ENCODE measurements at regions not wholly inside any gene's neighbourhood (a gene's known extent, or its start where the extent isn't known, plus 50 kb on each side); places are given as distances from the start of the nearest gene placed in this dataset.

DNA sequence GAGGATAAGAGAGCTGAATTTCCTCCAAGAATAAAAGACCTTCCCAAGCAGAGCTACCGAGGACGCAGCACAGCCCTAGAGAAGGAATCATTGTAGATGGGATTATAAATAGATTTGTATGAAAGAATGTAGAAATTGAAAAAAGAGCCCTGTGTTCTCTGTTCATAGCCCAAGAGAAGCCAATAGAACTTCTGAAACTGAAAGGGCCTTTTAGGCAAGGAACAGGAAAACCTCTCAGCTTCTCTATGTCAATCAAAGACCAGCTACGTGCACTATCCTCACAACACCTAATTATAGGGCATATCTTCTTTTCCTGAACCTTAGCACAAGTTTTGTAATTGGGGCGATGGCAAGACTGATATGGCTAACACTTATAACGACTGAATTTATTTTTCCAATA, 192.4 kb upstream of the RNPC3 start:
- TF ChIP-seq, protein P1, sequence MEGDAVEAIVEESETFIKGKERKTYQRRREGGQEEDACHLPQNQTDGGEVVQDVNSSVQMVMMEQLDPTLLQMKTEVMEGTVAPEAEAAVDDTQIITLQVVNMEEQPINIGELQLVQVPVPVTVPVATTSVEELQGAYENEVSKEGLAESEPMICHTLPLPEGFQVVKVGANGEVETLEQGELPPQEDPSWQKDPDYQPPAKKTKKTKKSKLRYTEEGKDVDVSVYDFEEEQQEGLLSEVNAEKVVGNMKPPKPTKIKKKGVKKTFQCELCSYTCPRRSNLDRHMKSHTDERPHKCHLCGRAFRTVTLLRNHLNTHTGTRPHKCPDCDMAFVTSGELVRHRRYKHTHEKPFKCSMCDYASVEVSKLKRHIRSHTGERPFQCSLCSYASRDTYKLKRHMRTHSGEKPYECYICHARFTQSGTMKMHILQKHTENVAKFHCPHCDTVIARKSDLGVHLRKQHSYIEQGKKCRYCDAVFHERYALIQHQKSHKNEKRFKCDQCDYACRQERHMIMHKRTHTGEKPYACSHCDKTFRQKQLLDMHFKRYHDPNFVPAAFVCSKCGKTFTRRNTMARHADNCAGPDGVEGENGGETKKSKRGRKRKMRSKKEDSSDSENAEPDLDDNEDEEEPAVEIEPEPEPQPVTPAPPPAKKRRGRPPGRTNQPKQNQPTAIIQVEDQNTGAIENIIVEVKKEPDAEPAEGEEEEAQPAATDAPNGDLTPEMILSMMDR (conservative IDR thresholded peaks at IDR 0.05): no peak
- TF ChIP-seq ZFX (IDR thresholded peaks at IDR 0.05): no peak

All from C4-2B (cell line).